ENCODE measurements at regions not wholly inside any gene's neighbourhood (a gene's known extent, or its start where the extent isn't known, plus 50 kb on each side); places are given as distances from the start of the nearest gene placed in this dataset.

DNA sequence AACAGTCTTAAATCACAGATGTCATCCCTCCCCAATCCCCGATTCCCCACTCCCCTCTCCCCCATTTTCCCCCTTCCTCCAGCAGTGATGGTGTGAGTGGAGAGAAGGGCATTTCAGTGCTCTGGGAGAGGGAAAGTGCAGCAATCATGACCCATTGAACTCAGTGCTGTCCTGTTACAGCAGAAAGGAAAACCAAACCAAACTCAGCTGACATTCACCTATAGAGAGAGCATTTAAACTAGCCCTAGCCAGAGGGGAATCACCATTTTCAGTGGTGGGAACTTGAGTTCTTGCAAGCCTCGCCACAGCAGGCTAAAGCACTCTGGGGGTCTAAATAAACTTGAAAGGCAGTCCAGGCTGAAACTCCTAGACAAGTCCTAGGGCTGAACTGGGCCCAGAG lies 129.9 kb upstream of the COL21A1 start:
- no peak for DNase-seq

GRCh38 chr6:56375806-56376205 lies 128.4 kb upstream of the COL21A1 start:
- DNase-seq, result no peak

GRCh38 chr6:56374841-56375369 lies 127.5 kb upstream of the COL21A1 start:
- DNase-seq, result no peak

DNA sequence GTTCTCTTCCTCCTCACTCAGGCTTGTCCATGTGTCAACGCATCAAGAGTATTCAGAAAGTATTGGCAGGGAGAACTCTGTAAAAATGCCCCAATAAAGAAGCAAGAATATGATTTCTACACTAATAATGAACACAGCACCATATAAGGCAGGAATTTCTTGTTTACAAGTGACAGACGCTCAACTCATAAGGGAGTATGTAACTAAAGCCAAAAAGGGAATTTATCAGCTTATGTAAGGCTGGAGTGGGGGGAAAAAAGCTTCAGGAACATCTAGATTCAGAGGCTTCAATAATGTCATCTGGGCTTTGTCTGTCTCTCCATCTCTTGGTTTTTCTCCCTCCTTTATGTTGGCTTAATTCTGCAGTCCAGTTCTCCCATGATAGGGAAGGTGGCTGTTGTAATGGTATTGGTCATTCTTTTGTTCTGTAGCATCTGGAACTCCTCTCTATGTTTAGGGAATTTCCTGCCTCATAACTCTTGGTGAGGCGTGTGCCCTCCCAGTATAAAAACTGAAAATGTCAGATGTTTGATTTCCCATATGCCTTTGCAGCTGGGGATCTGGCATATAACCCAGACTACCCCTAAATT lies 125.1 kb upstream of the COL21A1 start:
- no peak for DNase-seq

GRCh38 chr6:56370561-56371211 lies 123.3 kb upstream of the COL21A1 start:
- no peak for DNase-seq

- DNase-seq, result no peak
Measured at GRCh38 chr6:56370127-56370540, 122.8 kb upstream of the COL21A1 start.

GRCh38 chr6:56368491-56368890 lies 121.1 kb upstream of the COL21A1 start:
- DNase-seq, result no peak

DNA sequence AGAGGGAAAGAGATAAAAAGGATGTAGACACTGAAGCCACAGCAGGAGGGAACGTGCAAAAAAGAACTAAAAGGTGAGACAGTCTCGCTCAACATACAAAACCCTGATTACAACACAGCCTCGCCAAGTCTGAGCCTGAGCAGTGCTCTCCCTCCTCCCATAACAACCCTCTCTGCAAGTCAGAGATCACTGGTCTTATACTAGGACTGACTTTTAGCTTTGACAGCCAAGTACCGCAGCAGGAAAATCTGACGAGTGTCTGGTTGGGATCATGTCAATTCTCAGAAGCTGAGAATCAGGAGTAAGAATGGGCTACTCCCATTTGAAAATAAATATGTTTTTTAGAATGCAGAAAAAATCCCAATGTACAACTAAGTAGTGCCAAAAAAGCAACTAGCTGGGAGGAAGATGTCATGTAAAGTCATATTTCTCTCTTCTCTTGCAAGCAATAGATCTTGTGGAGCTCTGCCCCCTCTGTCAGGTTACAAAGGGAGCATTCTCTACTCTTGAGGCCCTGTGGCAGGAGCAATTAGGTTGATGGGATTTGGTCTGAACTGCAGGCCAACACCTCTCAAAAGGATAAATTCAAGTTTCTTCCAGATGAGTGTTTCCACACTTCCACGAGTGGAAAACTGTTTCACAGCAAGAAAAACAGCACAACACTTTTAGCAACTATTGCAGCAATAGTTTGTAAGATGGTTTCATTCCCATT lies 118.9 kb upstream of the COL21A1 start:
- DNase-seq, result no peak

GRCh38 chr6:56364827-56365339 lies 117.5 kb upstream of the COL21A1 start:
- DNase-seq, result no peak

DNA sequence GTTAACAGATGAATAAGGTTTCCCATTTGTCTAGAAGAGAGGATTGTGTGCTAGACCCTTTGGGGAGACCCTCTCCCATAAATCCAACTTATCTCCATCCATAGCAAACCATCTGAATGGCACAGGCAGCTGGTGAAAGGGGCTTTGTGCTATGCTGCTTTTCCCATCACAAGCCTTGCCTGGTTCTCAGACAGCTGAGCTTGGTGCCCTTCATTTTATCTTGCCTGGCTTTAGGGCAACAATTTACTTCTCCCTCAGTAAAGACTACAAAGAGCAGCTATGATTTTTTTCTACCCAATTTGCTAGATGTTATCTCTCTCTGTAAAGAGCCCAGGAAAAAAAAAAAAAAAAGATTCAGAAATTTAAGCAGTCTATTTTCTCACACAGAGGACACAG lies 117.0 kb upstream of the COL21A1 start:
- no peak for DNase-seq

GRCh38 chr6:56363796-56364430 lies 116.5 kb upstream of the COL21A1 start:
- DNase-seq, result no peak

DNA sequence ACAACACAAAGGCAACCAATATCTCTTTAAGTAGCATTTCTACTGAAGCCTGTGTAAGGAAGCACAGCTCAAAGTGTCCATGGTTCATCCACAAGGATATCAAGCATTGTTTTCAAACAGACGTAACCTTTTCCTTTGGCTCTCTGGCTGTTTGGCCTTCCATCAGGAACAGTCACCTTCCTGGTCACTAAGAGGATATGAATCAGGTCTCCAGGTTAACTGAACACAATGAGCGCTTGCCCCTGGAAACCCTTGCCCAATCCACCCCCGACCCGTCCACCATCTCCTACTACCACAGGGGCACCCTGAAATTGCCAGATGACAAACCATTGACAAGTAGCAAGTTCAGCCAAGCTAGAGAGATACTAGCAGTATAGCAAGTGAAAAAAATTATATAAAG lies 114.4 kb upstream of the COL21A1 start:
- DNase-seq, result no peak

DNA sequence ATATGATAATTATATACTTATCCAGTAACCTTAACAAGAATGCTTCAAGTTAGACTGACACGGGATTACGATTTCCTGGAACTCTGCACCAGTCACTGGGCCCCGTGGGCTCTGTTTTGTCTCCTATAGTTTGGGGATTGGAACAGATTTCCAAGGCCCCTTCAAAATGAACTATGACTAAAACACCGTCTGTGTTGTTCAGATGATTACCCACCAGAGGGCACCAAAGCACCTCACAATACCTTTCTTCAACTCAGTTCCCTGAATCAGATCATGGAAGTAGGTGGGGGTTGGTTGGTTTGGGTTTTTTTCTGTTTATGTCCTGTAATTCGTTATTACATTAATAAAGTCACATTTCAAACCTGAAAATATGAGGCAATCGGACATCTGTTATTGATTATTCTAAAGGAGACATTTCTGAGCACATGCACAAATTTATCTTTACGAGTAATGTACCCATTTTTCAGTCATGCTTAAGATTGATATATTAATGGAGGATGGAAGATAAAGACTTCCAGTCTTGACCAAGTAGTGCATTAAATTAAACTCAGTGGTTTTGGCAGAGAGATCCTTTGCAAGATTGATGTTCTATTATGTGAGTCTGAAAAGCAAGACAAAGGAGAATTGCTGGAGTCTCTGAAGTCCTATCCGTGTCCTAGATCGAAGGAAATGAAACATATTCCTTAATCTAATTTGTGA lies 112.0 kb upstream of the COL21A1 start:
- DNase-seq, result peak; percentile 29 to 37

GRCh38 chr6:56357616-56358373 lies 110.4 kb upstream of the COL21A1 start:
- DNase-seq, result no peak

DNA sequence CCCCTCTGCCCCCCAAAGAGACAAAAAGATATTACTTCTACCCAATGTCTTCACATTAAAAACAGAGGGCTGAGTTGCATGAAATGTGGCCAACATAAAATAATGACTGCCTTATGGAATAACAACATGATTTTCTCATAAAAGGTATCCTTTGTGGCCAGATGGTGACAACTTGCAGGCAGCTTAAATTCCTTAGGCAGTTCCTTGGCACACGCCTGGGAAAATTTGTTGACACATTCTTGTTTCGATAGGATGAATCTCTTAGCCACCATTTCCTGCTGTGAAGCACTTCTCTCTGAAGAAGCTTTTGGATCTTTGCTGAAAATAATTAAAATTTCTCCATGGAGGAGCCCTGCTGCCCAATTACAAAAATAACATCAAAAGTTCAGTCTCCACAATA lies 109.0 kb upstream of the COL21A1 start:
- DNase-seq, result no peak

DNA sequence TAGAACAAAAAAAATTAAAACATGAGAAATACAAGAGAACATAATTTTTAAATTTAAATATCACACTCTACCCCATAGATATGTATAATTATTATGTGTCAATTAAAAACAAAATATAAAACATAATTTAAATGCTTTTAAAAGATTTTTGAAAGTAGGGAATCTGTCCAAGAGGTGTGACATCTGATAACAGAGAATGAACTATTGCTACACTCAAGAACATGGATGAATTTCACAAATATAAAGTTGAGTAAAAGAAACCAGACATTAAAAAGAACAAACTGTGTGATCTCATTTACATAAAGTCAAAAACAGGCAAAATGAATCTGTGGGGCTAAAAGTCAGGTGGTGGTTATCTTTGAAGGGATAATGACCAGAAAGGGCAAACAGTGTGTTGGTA lies 106.5 kb upstream of the COL21A1 start:
- no peak for DNase-seq

DNA sequence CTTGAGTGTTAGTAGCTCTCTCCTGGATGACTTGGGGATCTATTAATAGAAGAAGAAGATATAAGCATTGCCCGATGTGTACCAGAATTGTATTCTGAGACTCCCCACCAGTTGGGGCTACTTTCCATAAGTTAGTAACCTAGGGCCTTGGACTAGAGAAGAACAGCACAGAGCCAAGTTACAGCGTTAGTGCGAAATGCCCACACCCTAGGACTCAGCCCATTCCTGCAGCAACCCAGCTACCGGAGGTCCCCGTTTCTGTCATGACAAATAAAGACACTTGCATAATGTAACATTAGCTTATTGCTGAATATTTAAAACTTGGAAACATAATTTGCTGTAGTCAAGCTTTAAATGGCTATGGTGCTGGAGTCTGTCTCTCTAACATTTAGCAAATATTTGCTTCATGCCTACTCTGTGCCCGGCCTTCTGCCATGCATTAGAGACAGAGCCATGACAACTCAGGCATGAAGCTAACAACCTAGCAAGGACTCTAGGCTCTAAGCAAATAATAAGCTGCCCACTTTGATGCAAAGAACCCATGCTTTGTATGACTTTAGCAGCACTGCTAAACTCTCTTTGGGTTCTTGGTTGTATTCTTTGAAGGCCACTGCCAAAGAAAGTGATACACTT lies 103.4 kb upstream of the COL21A1 start:
- DNase-seq, result no peak

GRCh38 chr6:56349194-56349593 lies 101.8 kb upstream of the COL21A1 start:
- DNase-seq, result no peak

DNA sequence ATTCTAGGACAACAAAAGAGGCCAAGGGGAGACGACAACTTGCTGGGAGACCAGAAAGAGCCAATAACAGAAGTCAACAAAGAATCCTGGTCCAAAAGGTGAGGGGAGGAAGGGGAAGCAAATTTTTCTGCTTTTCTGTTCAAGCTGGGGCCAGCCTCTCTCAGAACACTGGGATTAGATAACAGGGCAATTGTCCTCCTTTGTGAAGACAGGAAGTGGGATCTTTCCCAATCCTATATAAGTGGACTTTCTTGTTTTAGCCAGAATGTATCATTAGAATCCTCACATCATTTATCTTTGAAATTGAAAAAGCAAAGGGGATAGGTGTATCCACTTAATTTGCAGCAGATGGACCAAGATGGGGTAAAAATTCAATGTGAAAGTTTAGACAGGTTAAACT lies 101.2 kb upstream of the COL21A1 start:
- no peak for DNase-seq

DNA sequence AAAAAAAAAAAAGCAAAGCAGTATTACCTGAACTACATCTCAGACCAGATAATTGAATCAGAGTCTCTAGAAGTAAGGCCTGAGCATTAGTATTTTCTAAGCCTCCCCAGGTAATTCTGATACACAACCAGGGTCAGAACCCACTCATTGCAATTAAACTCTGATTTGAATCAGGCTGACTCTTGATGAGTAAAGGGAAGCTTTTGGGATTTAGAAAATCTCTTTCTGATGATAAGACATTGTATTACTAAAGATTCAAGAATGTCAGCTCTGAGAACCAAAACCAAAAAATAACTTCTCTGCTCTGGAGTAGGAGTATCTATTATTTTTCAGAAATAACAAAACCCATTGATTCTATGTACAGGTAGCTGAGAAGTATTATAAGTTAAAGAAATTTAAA lies 100.1 kb upstream of the COL21A1 start:
- no peak for DNase-seq

DNA sequence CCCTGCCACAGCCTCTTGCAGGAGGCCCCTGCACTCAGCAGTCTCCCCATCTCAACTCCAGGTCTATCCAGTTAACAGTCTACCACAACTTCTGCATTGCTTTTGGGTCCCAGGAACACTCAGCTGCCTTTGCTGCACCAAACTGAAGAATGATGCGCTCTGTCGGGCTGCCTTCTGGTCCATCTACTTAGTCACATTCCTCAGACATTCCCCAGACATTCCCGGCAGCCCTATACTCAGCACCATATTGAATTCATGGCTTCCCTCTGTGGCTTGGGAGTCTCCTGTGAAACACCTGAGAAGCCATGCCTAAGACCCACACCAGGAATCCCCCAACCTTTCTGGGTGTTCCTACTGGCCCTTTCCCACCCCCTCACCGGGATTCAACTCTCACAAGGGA lies 99.6 kb upstream of the COL21A1 start:
- DNase-seq, result no peak
